ENCODE measurements at regions not wholly inside any gene's neighbourhood (a gene's known extent, or its start where the extent isn't known, plus 50 kb on each side); places are given as distances from the start of the nearest gene placed in this dataset.
"Not testable (repeated sequence)": the region's sequence is repeated elsewhere in the genome, so short reads cannot be mapped to it uniquely, and the experiment has no call there.

- Mint-ChIP-seq H3K36me3 (ENCODE audit: low read depth) (no peaks in the 10 kb centered on the region), H3K9me3 (peaks cover 4% of the 10 kb centered on the region), H3K4me1 (no peaks in the 10 kb centered on the region), H3K27me3 (ENCODE audit: low read depth) (no peaks in the 10 kb centered on the region), H3K4me3 (no peak overlapping the region), H3K27ac (no peak overlapping the region)
- no peak for TF ChIP-seq CTCF (IDR thresholded peaks at IDR 0.05; ENCODE audit: unreplicated experiment in 3 of 3)
Observed at GRCh38 chr6:141048451-141048850, 1084.3 kb upstream of the GJE1 start.

- not testable (repeated sequence) for H3K9me3 Mint-ChIP-seq; H3K27me3 Mint-ChIP-seq (ENCODE audit: low read depth); H3K27ac Mint-ChIP-seq; H3K36me3 Mint-ChIP-seq (ENCODE audit: low read depth); H3K4me3 Mint-ChIP-seq; H3K4me1 Mint-ChIP-seq
Observed at GRCh38 chr6:141046496-141046895, 1086.2 kb upstream of the GJE1 start.

GRCh38 chr6:141041596-141042087 is 1091.1 kb upstream of the GJE1 start:
- Mint-ChIP-seq H3K27me3 (ENCODE audit: low read depth) (no peaks in the 10 kb centered on the region), H3K9me3 (peaks cover 14% of the 10 kb centered on the region), H3K4me3 (no peak overlapping the region), H3K27ac (no peak overlapping the region), H3K4me1 (no peaks in the 10 kb centered on the region), H3K36me3 (ENCODE audit: low read depth) (no peaks in the 10 kb centered on the region)
- no peak for TF ChIP-seq CTCF (IDR thresholded peaks at IDR 0.05; ENCODE audit: unreplicated experiment in 3 of 3)

GRCh38 chr6:141035312-141036200 is 1097.2 kb upstream of the GJE1 start:
- Mint-ChIP-seq H3K27ac (no peak overlapping the region), H3K36me3 (ENCODE audit: low read depth) (no peaks in the 10 kb centered on the region)

GRCh38 chr6:141033101-141033500 is 1099.6 kb upstream of the GJE1 start:
- no peaks in the 10 kb centered on the region for H3K9me3 Mint-ChIP-seq
- H3K36me3 Mint-ChIP-seq (ENCODE audit: low read depth): no peaks in the 10 kb centered on the region
- no peaks in the 10 kb centered on the region for H3K27me3 Mint-ChIP-seq (ENCODE audit: low read depth)
- H3K4me3 Mint-ChIP-seq: no peak overlapping the region
- TF ChIP-seq CTCF (IDR thresholded peaks at IDR 0.05; ENCODE audit: unreplicated experiment in 3 of 3): no peak
- no peak overlapping the region for H3K27ac Mint-ChIP-seq
- H3K4me1 Mint-ChIP-seq: no peaks in the 10 kb centered on the region

More at GRCh38 chr6:141035312-141036200, 1097.2 kb upstream of the GJE1 start:
- peaks cover 3% of the 10 kb centered on the region for H3K9me3 Mint-ChIP-seq
- no peaks in the 10 kb centered on the region for H3K4me1 Mint-ChIP-seq
- TF ChIP-seq CTCF (IDR thresholded peaks at IDR 0.05; ENCODE audit: unreplicated experiment in 3 of 3): no peak
- H3K27me3 Mint-ChIP-seq (ENCODE audit: low read depth): no peaks in the 10 kb centered on the region
- no peak overlapping the region for H3K4me3 Mint-ChIP-seq

- Mint-ChIP-seq H3K27me3 (ENCODE audit: low read depth) (no peaks in the 10 kb centered on the region), H3K4me1 (no peaks in the 10 kb centered on the region), H3K36me3 (ENCODE audit: low read depth) (no peaks in the 10 kb centered on the region), H3K4me3 (no peak overlapping the region), H3K9me3 (no peaks in the 10 kb centered on the region), H3K27ac (no peak overlapping the region)
- TF ChIP-seq CTCF (IDR thresholded peaks at IDR 0.05; ENCODE audit: unreplicated experiment in 3 of 3): no peak
Observed at GRCh38 chr6:141029908-141030307, 1102.8 kb upstream of the GJE1 start.

Data from nephron (organoid).